Embryonic facial prominence (tissue), 1 donor: ENCODE measurements at regions not wholly inside any gene's neighbourhood (a gene's known extent, or its start where the extent isn't known, plus 50 kb on each side); places are given as distances from the start of the nearest gene placed in this dataset.
"Not testable (repeated sequence)": the region's sequence is repeated elsewhere in the genome, so short reads cannot be mapped to it uniquely, and the experiment has no call there.

Source experiments
- DNase-seq: peaks from one replicate; pipeline ENCODE4 v3.0.0-alpha.2; 2016; ENCODE audit errors: extremely low spot score

DNA sequence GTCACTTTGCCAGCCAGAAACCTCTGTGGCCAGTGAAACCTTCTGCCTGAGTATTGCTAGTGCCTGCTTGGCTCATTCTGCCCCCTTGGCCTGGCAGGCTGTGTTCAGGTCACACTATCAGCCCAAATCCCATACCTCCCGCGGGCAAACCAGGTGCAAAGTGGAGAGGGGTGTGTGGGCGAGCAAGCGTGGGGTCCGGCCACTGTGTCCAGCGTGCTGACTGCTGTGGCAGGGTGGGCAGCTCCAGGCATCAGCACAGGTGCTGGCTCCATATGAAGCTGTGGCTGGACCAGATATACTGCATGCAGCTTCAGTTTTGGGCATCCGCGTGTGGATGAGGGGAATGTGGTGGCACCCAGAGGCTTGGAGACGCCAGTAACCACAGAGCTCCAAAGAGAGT, 576.5 kb upstream of the EDIL3 start:
- DNase-seq = no peak

DNA sequence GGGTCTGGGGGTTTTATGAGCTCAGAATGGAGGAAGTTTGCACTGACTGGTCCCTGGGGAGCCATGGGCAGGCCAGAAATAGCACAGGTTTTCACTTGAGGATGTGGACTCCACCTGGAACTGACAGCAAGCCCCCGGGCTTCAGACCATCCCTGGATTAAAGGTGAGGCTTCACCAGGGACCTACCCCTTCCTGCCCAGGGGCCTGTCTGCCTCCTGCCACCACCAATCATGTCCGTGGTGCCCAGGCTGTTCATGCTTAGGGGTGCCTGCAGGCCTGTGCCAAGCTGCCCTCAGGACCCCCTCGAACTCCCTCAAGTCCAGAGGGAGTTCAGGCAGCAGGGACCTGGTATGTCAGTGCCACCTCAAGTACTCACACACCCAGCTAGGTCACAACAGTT, 577.2 kb upstream of the EDIL3 start:
- DNase-seq = no peak

- no peak for DNase-seq
These were observed 598.4 kb upstream of the EDIL3 start for GRCh38 chr5:84983093-84983492.

GRCh38 chr5:84985148-84985547, 600.5 kb upstream of the EDIL3 start:
- no peak for DNase-seq

GRCh38 chr5:84986688-84987087, 602.0 kb upstream of the EDIL3 start:
- DNase-seq = no peak

DNA sequence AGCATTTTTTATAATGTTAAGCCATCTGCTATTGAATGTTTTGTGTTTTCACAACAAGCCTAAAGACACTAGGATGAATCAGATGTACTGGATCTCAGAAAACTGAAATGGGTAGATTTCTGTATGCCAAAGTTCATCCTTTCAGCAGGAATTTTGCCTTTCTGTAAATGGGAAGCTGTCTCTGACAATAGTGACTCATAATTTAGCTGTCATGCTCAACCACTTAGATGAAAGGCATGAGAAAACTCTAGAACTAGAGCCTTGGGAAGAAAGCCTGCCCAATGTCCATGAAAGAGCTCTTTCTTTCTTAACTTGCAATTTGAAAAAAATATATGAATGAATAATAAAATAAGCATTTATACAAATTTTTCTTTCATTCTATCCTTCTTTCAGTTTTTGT, 616.0 kb upstream of the EDIL3 start:
- DNase-seq = no peak

DNA sequence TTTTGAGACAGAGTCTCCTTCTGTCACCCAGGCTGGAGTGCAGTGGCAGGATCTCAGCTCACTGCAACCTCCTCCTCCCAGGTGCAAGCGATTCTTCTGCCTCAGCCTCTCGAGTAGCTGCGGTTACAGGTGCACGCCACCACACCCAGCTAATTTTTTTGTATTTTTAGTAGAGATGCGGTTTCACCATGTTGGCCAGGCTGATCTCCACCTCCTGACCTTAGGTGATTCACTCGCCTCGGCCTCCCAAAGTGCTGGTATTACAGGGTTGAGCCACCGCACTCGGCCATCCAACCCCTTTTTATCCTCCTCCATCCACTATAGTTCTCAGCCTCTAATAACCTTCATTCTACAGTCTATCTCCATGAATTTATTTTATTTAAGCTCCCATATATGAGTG, 617.3 kb upstream of the EDIL3 start:
- DNase-seq = not testable (repeated sequence)

DNA sequence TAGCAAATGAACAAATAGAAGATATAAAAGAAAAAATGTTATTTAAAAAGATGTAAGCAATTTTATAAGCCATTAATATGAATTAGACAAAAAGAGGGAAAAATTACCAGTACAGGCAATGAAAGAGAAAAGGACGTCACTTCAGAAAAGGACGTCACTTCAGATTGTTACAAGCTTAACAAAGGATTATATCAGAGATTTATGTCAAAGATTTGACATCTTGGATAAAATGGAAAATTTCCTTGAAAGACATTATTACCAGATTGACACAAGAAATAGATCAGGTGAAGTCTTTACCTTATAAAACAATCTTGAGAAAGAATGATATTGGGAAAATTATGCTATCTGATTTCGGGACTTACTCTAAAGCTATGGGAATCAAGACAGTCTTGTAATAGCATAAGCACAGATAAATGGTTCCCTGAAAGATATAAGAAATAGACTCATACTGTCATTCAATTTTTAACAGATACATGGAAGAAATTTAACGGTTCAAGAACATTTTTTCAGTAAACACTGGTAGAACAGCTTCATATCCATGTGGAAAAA, 625.4 kb upstream of the EDIL3 start:
- DNase-seq = no peak

- no peak for DNase-seq
These were observed 632.6 kb upstream of the EDIL3 start for GRCh38 chr5:85017261-85017660.

DNA sequence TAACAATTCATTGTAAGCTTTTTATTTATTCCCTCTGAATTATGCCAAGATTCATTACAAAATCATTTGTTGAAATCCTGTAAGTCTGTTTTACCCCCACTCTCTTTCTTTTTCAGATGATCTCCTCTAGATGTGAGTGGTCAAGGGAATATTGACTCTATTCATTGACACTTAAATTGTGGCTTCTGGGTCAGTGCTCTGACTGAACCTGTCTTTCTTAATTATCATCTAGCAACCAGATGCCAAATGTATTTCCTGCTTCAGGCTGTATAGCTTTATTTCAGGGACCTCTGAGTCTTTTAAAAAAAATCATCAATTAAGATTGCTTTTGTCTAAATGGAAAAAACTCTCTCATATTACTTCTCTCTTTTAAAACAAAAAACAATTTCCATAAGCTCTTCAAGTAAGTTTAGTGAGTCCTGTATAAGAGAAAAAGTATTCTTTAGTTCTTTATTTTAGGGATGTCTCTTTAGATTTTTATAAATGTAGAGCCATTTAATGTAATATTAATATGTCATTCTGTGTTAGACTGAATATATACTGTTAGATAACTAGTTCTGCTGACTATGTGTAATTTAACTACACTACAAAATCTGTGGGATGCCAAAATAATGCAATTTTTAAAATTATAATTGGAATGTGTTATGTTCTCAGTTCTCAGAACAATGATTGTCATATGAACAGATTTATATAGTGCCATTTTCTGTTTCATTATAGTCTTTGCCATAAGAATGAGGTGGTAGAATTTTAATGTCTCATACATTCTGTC, 645.8 kb upstream of the EDIL3 start:
- DNase-seq = no peak

DNA sequence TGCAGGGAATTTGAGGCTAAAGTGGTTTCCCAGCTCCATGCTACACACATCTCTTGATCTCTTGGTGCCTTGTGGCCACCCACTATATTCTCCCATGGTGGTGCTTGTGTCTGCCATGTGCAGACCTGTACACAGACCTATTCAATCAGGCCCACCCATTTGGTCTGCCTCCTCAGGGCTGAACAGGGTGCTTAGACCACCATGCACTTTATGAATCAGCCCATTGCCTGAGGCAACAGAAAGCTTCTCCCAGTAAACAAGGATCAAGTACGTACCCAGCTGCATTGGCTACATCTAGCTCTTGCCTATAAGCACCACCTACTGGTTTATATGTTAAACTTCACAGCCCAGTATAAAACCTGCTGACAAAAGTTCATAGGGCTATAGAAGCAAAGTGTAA, 664.3 kb upstream of the EDIL3 start:
- peak; percentile 15 for DNase-seq

- no peak for DNase-seq
These were observed 668.1 kb upstream of the EDIL3 start for GRCh38 chr5:85052826-85053225.

DNA sequence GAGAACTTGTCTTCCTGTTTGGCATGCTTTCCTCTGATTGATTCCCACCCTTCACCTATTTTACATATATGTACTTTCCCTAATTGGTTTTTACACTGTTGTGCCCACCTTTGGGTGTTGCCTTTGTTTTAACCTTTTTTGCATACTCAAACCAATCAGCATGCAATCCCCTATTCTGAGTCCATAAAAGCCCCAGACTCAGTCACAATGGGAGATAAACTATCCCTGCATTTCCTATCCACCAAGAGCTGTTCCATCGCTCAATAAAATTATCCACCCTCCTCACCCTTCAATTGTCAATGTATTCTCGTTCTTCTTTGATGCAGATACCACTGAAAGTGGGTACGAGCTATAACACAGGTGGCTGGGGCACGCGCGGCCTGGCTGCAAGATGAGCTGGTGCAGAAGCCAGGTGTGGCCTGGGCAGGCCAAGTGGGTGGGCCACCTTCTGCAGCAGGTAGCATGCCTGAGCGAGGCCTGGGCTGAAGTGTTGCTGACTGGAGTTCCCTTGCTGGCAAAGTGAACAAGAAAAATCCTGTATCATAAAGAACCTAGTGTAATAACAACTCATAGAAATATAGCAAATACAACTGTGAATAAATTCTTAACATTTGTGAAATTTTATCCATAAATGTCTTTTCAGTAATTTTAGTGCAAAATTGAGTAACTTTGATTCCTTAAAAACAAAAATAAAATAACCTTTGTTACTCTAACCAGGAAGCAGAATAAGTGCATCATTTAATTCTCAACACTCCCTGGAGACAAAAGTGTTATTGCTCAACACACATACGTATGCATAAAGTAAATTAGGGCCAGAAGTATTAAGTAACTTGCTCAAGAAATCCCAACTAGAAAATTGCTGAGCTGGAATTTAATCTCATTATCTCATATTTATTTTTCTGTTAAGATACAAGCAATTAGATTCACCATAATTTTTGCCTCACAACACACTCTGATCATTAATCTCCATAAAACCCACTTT, 685.3 kb upstream of the EDIL3 start:
- no peak for DNase-seq

DNA sequence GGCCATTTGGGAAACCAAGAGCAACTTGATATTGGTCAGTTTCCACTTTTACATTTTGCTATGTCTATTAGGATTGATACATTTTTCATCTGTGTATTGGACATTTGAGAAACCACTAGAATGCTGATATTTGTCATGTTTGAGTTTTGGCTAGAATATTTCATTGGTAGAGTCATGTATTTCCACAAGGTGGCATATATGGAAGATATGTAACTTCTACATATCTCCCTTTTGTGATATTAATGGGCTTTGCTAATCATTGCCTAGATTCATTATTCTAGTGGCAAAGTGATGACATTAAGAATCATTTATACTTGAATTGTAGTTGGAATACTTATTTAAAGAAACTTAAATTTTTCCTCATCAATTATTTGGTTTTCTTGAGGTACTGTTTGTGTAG, 692.9 kb upstream of the EDIL3 start:
- DNase-seq = no peak

GRCh38 chr5:85096421-85096820, 711.7 kb upstream of the EDIL3 start:
- DNase-seq = no peak

DNA sequence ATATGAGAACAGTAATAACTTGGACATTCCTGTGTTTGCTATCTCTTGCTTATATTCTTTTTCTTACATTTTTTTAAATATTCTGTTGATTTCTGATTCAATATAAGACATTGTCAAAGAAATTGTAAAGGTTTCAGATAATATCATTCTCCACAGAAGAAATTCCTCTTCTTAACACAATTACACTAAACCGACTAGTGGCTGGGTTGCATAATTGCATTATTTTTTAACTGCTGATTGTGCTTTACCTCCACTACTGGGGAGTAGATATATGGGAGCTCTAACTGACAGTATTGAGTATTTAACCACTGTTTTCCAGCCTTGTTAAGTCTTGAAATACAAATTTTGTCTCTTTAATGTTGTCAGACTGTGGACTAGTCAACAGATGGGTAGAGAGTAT, 723.8 kb upstream of the EDIL3 start:
- no peak for DNase-seq

DNA sequence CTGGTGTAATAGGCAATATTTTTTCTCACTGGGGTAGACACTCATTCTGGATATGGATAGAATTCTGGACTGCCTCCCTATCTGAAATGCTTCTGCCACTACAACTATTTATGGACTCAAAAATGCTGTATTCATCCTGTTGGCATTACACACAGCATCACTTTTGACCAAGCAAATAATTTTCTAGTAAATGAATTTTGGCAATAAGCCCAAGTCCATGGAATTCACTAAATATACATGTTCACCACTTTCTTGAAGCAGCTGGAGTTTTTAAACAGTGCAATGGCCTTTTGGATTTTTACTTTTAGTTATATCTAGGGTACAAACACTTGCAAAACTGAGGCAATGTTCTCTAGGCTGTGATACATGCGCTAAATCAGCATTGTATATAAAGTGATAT, 724.9 kb upstream of the EDIL3 start:
- DNase-seq = no peak

DNA sequence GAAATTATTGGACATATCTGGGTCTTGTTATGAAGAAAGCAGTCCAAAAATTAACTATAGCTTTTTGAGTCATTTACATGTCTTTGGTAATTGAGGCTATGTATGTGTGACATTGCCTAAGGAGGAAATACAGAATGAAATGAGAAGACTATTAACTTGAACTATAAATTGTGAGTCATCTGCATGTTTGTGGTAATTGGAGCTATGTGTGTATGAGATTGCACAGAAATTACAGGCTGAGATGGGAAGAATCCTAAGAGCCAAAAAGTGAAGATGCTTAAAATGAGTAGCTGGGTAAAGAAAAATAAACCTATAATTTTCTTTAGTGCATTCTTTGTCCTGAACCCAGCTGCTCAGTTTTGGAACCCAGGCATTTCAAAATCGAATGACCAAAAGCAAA, 747.6 kb upstream of the EDIL3 start:
- no peak for DNase-seq

DNA sequence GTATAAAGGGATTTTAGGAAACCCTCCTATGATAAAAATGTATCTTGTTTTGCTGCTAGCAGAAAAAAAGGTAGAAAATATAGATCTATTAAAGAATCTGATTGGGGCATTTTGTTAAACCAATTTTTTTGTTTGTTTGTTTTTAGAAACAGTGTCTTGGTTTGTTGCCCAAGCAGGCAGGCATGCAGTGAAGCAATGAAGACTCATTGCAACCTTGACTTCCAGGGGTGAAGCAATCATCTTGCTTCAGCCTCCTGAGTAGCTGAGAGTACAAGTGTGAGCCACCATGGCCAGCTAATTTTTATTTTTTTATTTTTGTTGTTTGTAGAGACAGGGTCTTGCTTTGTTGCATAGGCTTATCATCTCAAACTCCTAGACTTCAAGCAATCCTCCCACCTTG, 755.8 kb upstream of the EDIL3 start:
- no peak for DNase-seq

GRCh38 chr5:85143138-85143537, 758.5 kb upstream of the EDIL3 start:
- no peak for DNase-seq

GRCh38 chr5:85148701-85149100, 764.0 kb upstream of the EDIL3 start:
- DNase-seq = no peak

DNA sequence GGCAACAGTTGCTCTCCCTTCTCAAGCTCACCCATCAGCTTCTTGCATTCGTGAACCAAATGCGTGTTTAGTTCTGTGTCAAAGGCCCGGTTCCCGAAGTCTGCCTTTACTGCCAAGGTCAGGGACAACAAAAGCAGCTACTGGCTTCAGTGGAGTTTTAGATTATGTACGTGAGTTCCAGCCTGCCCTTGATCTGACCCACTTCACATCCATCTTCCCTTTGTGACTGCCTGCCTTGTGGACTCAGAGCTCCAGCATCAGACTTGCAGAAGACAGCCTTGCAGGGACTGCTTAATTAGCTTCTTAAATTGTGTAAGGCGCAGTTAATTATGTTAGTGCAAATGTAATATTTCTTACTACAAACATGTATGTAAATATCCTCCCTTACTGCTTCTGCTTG, 774.7 kb upstream of the EDIL3 start:
- no peak for DNase-seq

- DNase-seq = no peak
These were observed 783.8 kb upstream of the EDIL3 start for GRCh38 chr5:85168474-85168873.
